ENCODE measurements at regions not wholly inside any gene's neighbourhood (a gene's known extent, or its start where the extent isn't known, plus 50 kb on each side); places are given as distances from the start of the nearest gene placed in this dataset.

DNA sequence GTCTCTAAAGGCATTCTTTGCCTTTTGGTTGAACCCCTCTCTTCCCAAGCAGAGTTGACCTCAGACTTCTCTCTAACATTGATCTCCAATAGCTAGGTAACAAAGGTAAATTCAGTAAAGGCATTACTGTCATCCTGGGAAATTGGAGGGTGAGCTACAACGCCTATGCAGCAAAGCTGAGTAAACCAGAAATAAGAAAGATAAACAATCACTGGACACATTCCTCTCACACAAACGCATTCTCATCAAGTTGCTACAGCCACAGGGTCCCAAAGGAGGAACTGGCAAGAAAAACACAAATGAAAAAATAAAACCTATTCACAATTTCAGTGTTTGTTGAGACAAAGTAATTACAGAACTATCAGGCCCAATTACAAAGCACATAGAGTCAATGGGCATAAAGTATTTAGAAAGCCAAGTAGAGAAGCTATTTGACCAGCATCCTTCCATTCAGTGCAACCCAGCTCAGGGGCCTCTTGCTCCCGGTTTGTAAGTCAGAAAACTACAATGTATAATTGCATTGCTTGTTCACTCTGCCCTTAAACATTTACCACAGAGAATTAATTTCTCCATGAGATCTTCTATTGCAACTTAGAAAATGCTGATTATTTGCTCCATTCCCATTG is 967.7 kb downstream of the PCDH7 start:
- CTCF ChIA-PET, result no interaction called here
- ATAC-seq (replicated peaks in 1 of 4) (no peak), DNase-seq (no peak)
- H3K9me3 ChIP-seq, result no peaks in the 10 kb centered on the region
- H3K4me3 ChIP-seq (ENCODE audit: control insufficient read depth in 1 of 2, extremely low read depth in 1 of 2, low read length in 1 of 2), result no peak overlapping the region
- H3K27me3 Mint-ChIP-seq, result no peaks in the 10 kb centered on the region
- H3K27ac ChIP-seq (ENCODE audit: low read length), result no peak overlapping the region
- H3K27me3 ChIP-seq (replicated peaks in 1 of 2; ENCODE audit: control insufficient read depth in 2 of 2, extremely low read depth in 1 of 2, insufficient read depth in 2 of 2, low read length in 1 of 2), result no peaks in the 10 kb centered on the region
- H3K4me3 Mint-ChIP-seq, result no peak overlapping the region
- H3K36me3 ChIP-seq (ENCODE audit: control insufficient read depth in 2 of 2, extremely low read depth in 1 of 2, insufficient read depth in 1 of 2, low read length in 1 of 2), result no peaks in the 10 kb centered on the region
- POLR2A ChIA-PET, result no interaction called here
- H3K27ac Mint-ChIP-seq, result no peak overlapping the region
- no CpG with 5 or more reads among the region's 3 CpGs for WGBS (ENCODE audit: insufficient coverage)
- H3K9me3 Mint-ChIP-seq, result peaks cover 0 to 17% (median 14%) of the 10 kb centered on the region in 3 donors
- H3K36me3 Mint-ChIP-seq, result no peaks in the 10 kb centered on the region
- no peaks in the 10 kb centered on the region for H3K4me1 ChIP-seq (ENCODE audit: control insufficient read depth in 1 of 2, extremely low read depth in 1 of 2, insufficient read depth in 2 of 2, low read length in 2 of 2)
- H3K4me1 Mint-ChIP-seq, result no peaks in the 10 kb centered on the region

DNA sequence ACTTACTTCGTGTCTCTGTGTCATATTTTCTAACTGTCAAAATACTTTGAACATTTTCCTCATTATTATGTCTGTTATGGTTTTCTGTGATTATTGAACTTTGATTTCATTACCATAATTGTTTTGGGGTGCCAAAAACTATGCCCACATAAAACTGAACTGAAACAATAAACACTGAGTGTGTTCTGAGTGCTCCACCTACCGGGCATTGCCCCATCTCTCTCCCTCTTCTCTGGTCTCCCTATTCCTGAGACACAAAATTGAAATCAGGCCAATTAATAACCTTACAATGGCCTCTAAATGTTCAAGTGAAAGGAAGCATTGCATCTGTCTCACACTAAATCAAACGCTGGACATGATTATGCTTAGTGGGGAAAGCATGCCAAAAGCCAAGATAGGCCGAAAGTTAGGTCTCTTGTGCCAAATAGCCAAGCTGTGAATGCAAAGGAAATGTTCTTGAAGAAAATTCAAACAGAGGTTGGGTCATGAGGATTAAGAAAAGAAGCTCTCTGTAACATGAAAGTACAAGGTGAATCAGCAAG is 972.3 kb downstream of the PCDH7 start:
- H3K4me3 Mint-ChIP-seq, result no peak overlapping the region
- Histone ChIP-seq H3K27ac (ENCODE audit: low read length) (no peak overlapping the region), H3K4me1 (ENCODE audit: control insufficient read depth in 1 of 2, extremely low read depth in 1 of 2, insufficient read depth in 2 of 2, low read length in 2 of 2) (no peaks in the 10 kb centered on the region), H3K9me3 (no peaks in the 10 kb centered on the region), H3K4me3 (ENCODE audit: control insufficient read depth in 1 of 2, extremely low read depth in 1 of 2, low read length in 1 of 2) (no peak overlapping the region), H3K27me3 (replicated peaks in 1 of 2; ENCODE audit: control insufficient read depth in 2 of 2, extremely low read depth in 1 of 2, insufficient read depth in 2 of 2, low read length in 1 of 2) (no peaks in the 10 kb centered on the region), H3K36me3 (ENCODE audit: control insufficient read depth in 2 of 2, extremely low read depth in 1 of 2, insufficient read depth in 1 of 2, low read length in 1 of 2) (no peaks in the 10 kb centered on the region)
- no peak for ATAC-seq (replicated peaks in 1 of 4)
- POLR2A ChIA-PET, result no interaction called here
- H3K36me3 Mint-ChIP-seq, result no peaks in the 10 kb centered on the region
- no peak for DNase-seq
- H3K27ac Mint-ChIP-seq, result no peak overlapping the region
- WGBS (ENCODE audit: insufficient coverage), result 80% methylated on average over 1 of the region's 4 CpGs
- no peaks in the 10 kb centered on the region for H3K27me3 Mint-ChIP-seq
- peaks cover 4 to 24% (median 10%) of the 10 kb centered on the region in 3 donors for H3K9me3 Mint-ChIP-seq
- H3K4me1 Mint-ChIP-seq, result no peaks in the 10 kb centered on the region
- CTCF ChIA-PET, result no interaction called here

DNA sequence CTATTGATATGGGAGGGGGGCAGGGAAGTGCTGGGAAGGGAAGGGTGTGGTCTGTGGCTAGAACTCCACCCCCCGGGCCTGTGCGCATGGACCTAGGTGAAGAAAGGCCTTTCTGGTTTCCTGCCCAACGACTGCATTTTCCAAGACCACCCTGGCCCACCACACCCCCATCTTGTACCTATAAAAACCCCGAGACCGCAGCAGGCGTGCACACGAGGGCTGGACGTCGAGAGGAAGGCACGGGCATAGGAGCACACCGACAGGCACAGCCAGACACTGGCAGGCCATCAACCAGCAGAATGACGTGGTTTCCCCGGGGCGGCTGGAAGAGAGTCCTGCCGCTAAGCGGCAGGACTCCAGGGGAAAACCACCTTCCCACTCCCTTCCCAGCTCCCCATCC is 981.1 kb downstream of the PCDH7 start:
- no peak overlapping the region for H3K4me3 ChIP-seq (ENCODE audit: control insufficient read depth in 1 of 2, extremely low read depth in 1 of 2, low read length in 1 of 2)
- ChIA-PET CTCF (no interaction called here), POLR2A (no interaction called here)
- no peak for ATAC-seq (replicated peaks in 1 of 4)
- Mint-ChIP-seq H3K27ac (no peak overlapping the region), H3K9me3 (peaks cover 8 to 23% (median 10%) of the 10 kb centered on the region in 3 donors), H3K4me1 (no peaks in the 10 kb centered on the region), H3K27me3 (no peaks in the 10 kb centered on the region), H3K36me3 (no peaks in the 10 kb centered on the region), H3K4me3 (no peak overlapping the region)
- no peaks in the 10 kb centered on the region for H3K27me3 ChIP-seq (replicated peaks in 1 of 2; ENCODE audit: control insufficient read depth in 2 of 2, extremely low read depth in 1 of 2, insufficient read depth in 2 of 2, low read length in 1 of 2)
- no peaks in the 10 kb centered on the region for H3K36me3 ChIP-seq (ENCODE audit: control insufficient read depth in 2 of 2, extremely low read depth in 1 of 2, insufficient read depth in 1 of 2, low read length in 1 of 2)
- H3K27ac ChIP-seq (ENCODE audit: low read length), result no peak overlapping the region
- no peak for DNase-seq
- H3K9me3 ChIP-seq, result peaks cover 2% of the 10 kb centered on the region
- H3K4me1 ChIP-seq (ENCODE audit: control insufficient read depth in 1 of 2, extremely low read depth in 1 of 2, insufficient read depth in 2 of 2, low read length in 2 of 2), result no peaks in the 10 kb centered on the region
- WGBS (ENCODE audit: insufficient coverage), result 88% methylated on average over 14 of the region's 16 CpGs

DNA sequence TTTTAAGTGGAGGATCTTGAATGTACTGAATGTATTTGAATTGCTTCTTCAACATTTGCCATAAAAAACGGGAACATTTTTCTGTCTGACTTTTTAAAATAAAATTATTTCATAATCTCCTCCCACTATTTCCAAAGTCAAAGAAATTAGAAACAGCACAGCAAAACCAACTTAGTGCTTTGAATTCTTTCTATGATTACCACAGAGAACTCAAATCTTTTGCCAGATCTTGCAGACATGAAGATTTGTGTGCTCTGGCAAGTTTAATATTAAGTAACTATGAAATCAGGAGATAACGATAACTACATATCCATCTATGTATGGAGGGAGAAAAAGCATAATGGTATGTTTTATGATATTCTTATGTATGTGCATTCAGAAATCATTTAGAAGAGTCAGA is 982.2 kb downstream of the PCDH7 start:
- Histone ChIP-seq H3K27ac (ENCODE audit: low read length) (no peak overlapping the region), H3K4me3 (ENCODE audit: control insufficient read depth in 1 of 2, extremely low read depth in 1 of 2, low read length in 1 of 2) (no peak overlapping the region), H3K36me3 (ENCODE audit: control insufficient read depth in 2 of 2, extremely low read depth in 1 of 2, insufficient read depth in 1 of 2, low read length in 1 of 2) (no peaks in the 10 kb centered on the region), H3K27me3 (replicated peaks in 1 of 2; ENCODE audit: control insufficient read depth in 2 of 2, extremely low read depth in 1 of 2, insufficient read depth in 2 of 2, low read length in 1 of 2) (no peaks in the 10 kb centered on the region), H3K4me1 (ENCODE audit: control insufficient read depth in 1 of 2, extremely low read depth in 1 of 2, insufficient read depth in 2 of 2, low read length in 2 of 2) (no peaks in the 10 kb centered on the region), H3K9me3 (peaks cover 2% of the 10 kb centered on the region)
- Mint-ChIP-seq H3K4me1 (no peaks in the 10 kb centered on the region), H3K36me3 (no peaks in the 10 kb centered on the region), H3K27me3 (no peaks in the 10 kb centered on the region), H3K9me3 (peaks cover 8 to 23% (median 10%) of the 10 kb centered on the region in 3 donors), H3K4me3 (no peak overlapping the region), H3K27ac (no peak overlapping the region)
- ATAC-seq (replicated peaks in 1 of 4) (no peak), DNase-seq (no peak)
- POLR2A ChIA-PET, result no interaction called here
- CTCF ChIA-PET, result no interaction called here
- WGBS (ENCODE audit: insufficient coverage), result no CpG with 5 or more reads among the region's 2 CpGs

DNA sequence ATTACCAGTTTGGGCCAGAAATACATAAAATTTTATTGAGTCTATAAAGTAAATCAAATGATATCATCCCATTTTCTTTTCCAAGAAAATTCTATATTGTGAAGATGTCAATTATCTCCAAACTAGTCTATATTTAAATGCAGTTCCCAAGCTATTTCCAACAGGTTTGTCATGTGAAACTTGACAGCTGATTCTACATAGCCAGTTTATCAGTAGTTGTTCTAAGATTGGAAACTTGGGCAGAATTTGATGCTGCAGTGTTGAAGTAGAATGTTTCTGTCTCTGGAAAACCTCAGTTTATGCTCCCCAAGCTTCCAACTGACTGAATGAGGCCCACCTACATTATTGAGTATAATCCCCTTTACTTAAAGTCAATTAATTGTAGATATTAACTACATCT is 994.1 kb downstream of the PCDH7 start:
- Histone ChIP-seq H3K27me3 (replicated peaks in 1 of 2; ENCODE audit: control insufficient read depth in 2 of 2, extremely low read depth in 1 of 2, insufficient read depth in 2 of 2, low read length in 1 of 2) (no peaks in the 10 kb centered on the region), H3K4me3 (ENCODE audit: control insufficient read depth in 1 of 2, extremely low read depth in 1 of 2, low read length in 1 of 2) (no peak overlapping the region), H3K9me3 (peaks cover 2% of the 10 kb centered on the region), H3K36me3 (ENCODE audit: control insufficient read depth in 2 of 2, extremely low read depth in 1 of 2, insufficient read depth in 1 of 2, low read length in 1 of 2) (no peaks in the 10 kb centered on the region), H3K27ac (ENCODE audit: low read length) (no peak overlapping the region), H3K4me1 (ENCODE audit: control insufficient read depth in 1 of 2, extremely low read depth in 1 of 2, insufficient read depth in 2 of 2, low read length in 2 of 2) (no peaks in the 10 kb centered on the region)
- H3K27me3 Mint-ChIP-seq, result no peaks in the 10 kb centered on the region
- H3K4me1 Mint-ChIP-seq, result no peaks in the 10 kb centered on the region
- ATAC-seq (replicated peaks in 1 of 4) (no peak), DNase-seq (no peak)
- H3K27ac Mint-ChIP-seq, result no peak overlapping the region
- H3K36me3 Mint-ChIP-seq, result no peaks in the 10 kb centered on the region
- POLR2A ChIA-PET, result no interaction called here
- H3K4me3 Mint-ChIP-seq, result no peak overlapping the region
- CTCF ChIA-PET, result no interaction called here
- peaks cover 12 to 14% (median 12%) of the 10 kb centered on the region in 3 donors for H3K9me3 Mint-ChIP-seq

DNA sequence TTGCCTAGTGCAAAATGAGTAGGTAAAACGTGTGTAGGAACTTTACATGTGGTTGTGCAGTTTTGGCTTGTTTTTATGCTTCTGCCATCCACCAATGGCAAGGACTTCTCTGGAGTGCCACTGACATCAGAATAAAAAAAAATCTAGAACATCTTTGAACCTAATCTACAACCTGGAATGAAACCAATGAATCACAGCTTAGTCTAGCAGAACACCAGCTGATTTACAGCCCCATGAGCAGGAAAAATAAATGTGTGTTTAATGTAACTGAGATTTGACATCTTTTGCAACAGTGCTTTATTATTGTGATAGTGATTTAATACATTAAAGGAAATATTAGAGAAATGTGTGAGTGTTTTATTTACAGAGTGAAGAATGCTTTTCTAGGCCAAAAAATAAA is 995.1 kb downstream of the PCDH7 start:
- H3K27me3 Mint-ChIP-seq, result no peaks in the 10 kb centered on the region
- no peaks in the 10 kb centered on the region for H3K27me3 ChIP-seq (replicated peaks in 1 of 2; ENCODE audit: control insufficient read depth in 2 of 2, extremely low read depth in 1 of 2, insufficient read depth in 2 of 2, low read length in 1 of 2)
- no CpG with 5 or more reads among the region's 1 CpG for WGBS (ENCODE audit: insufficient coverage)
- H3K4me1 Mint-ChIP-seq, result no peaks in the 10 kb centered on the region
- no peak overlapping the region for H3K4me3 Mint-ChIP-seq
- no peaks in the 10 kb centered on the region for H3K36me3 Mint-ChIP-seq
- H3K27ac Mint-ChIP-seq, result no peak overlapping the region
- H3K9me3 Mint-ChIP-seq, result peaks cover 13 to 16% (median 15%) of the 10 kb centered on the region in 3 donors
- no peaks in the 10 kb centered on the region for H3K4me1 ChIP-seq (ENCODE audit: control insufficient read depth in 1 of 2, extremely low read depth in 1 of 2, insufficient read depth in 2 of 2, low read length in 2 of 2)
- no peak for ATAC-seq (replicated peaks in 1 of 4)
- CTCF ChIA-PET, result no interaction called here
- peaks cover 2% of the 10 kb centered on the region for H3K9me3 ChIP-seq
- H3K4me3 ChIP-seq (ENCODE audit: control insufficient read depth in 1 of 2, extremely low read depth in 1 of 2, low read length in 1 of 2), result no peak overlapping the region
- no peak overlapping the region for H3K27ac ChIP-seq (ENCODE audit: low read length)
- POLR2A ChIA-PET, result no interaction called here
- H3K36me3 ChIP-seq (ENCODE audit: control insufficient read depth in 2 of 2, extremely low read depth in 1 of 2, insufficient read depth in 1 of 2, low read length in 1 of 2), result no peaks in the 10 kb centered on the region
- DNase-seq, result no peak

DNA sequence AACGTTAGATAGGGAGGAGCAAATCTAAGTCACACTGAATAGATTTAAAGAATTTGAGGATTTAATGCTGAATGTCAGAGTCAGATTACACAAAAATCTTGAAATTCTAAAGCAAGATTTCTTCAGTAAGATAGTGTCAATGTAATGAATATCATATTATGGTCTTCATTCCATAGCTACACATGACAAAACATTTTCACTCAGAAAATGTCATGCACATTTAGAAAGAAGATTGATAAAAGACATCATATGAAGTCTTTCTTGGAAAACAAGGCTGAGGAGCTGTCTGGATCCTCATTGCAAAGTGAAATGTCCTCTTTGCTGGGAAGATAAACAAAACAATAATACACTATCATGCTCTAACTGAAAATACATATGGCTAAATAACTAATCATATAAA is 1006.9 kb downstream of the PCDH7 start:
- no peak for ATAC-seq (replicated peaks in 1 of 4)
- Histone ChIP-seq H3K27me3 (replicated peaks in 1 of 2; ENCODE audit: control insufficient read depth in 2 of 2, extremely low read depth in 1 of 2, insufficient read depth in 2 of 2, low read length in 1 of 2) (no peaks in the 10 kb centered on the region), H3K9me3 (peaks cover 5% of the 10 kb centered on the region), H3K4me3 (ENCODE audit: control insufficient read depth in 1 of 2, extremely low read depth in 1 of 2, low read length in 1 of 2) (no peak overlapping the region), H3K4me1 (ENCODE audit: control insufficient read depth in 1 of 2, extremely low read depth in 1 of 2, insufficient read depth in 2 of 2, low read length in 2 of 2) (no peaks in the 10 kb centered on the region), H3K36me3 (ENCODE audit: control insufficient read depth in 2 of 2, extremely low read depth in 1 of 2, insufficient read depth in 1 of 2, low read length in 1 of 2) (no peaks in the 10 kb centered on the region), H3K27ac (ENCODE audit: low read length) (no peak overlapping the region)
- ChIA-PET POLR2A (no interaction called here), CTCF (no interaction called here)
- peaks cover 6 to 12% (median 7%) of the 10 kb centered on the region in 3 donors for H3K9me3 Mint-ChIP-seq
- H3K36me3 Mint-ChIP-seq, result no peaks in the 10 kb centered on the region
- no peak overlapping the region for H3K4me3 Mint-ChIP-seq
- no peaks in the 10 kb centered on the region for H3K27me3 Mint-ChIP-seq
- no peaks in the 10 kb centered on the region for H3K4me1 Mint-ChIP-seq
- H3K27ac Mint-ChIP-seq, result no peak overlapping the region
- WGBS (ENCODE audit: insufficient coverage), result no CpG with 5 or more reads among the region's 1 CpG
- DNase-seq, result no peak
